ENCODE measurements at regions not wholly inside any gene's neighbourhood (a gene's known extent, or its start where the extent isn't known, plus 50 kb on each side); places are given as distances from the start of the nearest gene placed in this dataset.
"Not testable (repeated sequence)": the region's sequence is repeated elsewhere in the genome, so short reads cannot be mapped to it uniquely, and the experiment has no call there.

DNA sequence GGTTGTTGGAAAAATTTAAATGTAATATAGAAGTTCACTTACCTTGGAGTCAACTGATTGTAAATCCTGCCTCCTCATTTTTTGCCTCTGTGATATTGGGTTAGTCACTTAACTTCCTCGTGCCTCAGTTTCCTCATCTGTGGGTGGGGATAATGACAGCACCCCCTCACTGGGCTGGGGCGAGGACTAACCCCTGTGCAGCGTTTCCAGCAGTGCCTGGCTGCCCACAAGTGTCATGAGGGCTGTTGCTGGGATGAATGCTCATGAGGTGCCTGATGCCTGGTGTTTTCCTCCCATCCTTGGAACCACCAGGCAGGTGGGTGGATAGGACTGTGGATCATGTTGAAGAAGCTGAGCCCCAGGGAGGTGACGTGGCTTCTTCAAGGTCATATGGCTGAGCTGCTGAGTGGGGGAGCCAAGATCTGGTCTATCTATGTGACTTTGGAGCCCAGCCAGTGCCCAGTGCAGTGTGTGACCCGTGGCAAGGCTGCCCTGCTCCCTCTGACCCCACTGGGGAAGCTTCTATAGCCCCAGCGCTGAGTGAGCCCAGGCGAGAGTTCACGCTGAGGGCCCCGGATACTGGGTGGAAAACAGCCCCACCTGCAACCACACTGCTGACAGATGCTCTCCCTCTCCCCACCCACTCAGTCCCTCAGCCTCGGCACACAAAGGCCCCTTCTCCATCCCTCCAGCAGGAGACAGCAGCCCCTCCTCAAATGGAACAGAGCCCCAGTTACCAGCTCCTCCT lies 446.0 kb downstream of the PTPRU start:
- peak; percentile 28 for DNase-seq

DNA sequence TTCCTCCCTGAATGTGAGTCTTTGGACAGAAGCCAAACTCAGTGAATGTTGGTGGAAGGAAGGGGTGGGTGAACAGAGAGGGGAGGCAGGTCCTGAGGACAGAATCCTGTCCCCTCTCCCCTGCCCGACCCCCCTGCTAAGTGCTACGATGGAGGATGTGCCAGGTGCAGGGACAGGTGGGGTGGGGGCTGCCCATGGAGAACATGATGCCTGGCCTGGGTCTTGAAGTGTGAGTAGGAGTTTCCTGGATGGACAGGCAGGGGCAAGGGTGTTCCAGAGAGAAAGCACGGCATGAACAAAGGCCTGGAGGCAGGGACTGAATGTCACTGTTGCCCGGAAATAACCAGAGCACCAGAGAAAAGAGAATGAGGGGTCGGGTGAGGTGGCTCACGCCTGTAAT lies 445.1 kb downstream of the PTPRU start:
- not testable (repeated sequence) for DNase-seq

DNA sequence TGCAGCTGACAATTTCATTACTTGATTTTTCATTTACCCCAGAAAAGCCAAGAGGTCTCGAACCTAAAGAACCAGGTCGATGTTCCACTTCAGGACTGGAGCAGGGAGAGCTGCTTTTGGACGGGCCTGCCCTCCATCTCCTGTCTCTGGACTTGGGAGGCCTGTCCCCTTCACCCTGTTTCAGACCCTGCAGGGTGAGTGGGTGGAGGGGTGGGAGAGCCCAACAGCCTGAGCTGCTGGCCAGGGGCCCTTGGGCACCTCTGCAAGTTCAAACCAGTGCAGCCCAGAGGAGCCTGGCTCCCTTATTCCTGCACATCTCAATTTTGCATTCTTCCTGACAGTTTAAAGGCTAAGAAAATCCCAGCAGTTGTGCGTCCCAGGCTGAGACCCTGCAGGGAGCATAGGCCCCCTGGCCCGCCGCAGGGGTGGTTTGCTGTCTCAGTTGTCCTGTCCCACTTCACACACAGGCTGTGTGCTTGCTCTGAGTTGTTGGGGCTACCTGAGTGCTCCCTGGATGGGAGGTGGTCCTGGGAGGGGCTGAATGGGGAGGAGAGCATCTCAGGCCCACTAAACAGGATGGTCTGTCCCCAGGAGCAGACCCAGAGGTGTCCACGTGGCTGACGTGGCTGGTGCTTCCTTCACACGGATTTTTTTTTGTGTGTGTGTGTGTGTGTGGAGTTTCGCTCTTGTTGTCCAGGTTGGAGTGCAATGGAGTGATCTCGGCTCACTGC lies 443.7 kb downstream of the PTPRU start:
- peak; percentile 20 for DNase-seq

DNA sequence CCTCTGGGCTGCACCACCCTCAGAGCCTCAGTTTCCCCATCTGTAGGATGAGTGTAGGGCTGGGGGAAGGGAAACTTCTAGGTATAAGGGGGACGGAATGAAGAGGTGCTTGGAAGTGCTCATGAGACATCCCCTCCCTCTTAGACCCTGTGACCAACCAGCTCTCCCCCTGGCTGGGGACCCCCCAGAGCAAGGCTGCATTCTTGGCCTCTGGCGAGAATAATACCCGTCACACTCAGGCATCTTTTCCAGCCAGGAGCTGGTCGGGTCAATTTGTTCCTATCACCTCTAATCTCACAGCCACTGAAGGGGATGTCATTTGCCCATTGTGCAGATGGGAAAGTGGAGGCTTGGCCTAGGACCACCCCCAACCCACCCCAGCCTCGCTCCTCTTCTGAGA lies 443.0 kb downstream of the PTPRU start:
- DNase-seq: peak; percentile 25

DNA sequence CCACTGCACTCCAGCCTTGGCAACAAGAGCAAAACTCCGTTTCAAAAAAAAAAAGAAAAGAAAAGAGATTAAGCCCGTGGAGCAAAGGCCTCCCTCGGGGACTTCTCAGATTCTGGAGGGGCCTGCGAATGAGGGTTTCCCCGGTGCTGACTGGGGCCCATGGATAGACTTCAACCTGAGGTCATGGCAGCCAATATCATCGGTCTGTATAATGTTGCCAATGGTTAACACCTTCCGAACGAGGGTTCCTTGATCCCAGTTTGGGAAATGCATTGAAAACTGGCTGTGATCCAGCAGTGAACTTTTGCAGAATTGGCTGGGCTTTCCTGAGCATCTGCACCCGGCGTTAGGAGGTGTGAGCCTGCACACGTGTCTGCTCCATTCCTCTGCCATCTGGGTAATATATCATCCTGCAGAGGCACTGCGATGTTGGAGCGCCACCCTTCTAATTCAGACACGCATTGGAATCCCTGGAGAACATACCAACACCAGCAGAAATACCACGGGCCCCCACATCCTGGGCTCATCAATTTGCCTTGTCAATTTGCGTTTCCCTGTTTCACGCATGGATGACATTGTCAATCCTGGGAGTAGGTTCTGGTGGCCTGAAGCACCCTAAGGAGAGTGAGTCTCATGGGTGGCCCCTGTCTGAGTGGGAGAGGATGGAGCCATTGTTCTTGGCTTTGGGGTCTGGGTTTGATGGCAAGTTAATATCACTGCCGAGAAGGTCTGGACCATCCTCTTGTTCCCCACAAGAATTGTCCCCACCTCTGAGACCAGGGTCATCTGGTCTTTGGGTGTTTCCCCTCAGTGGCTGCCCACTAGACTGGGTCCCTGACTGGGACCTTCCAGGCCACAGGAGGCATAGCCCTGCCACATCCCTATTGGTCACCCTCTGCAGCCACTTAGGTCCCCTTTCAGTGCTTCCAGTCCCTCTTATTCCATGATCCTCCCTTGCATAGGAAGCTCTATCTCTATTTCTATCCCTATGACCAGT lies 441.0 kb downstream of the PTPRU start:
- peak; percentile 17 for DNase-seq

DNA sequence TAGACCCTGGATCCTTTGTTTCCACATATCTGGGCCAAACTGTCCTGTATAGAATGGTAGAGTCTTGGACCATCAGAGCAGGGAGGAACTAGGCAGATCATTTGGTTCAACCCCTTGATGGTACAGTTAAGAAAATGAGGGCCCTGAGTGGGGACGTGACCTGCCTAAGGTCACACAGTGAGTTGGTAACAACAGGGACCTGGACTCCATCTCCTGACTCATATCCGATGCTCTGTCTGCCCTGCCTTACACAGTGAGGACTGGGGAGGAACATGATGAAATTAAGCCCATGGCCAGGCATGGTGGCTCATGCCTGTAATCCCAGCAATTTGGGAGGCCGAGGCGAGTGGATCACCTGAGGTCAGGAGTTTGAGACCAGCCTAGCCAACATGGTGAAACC lies 440.2 kb downstream of the PTPRU start:
- DNase-seq: peak; percentile 8

DNA sequence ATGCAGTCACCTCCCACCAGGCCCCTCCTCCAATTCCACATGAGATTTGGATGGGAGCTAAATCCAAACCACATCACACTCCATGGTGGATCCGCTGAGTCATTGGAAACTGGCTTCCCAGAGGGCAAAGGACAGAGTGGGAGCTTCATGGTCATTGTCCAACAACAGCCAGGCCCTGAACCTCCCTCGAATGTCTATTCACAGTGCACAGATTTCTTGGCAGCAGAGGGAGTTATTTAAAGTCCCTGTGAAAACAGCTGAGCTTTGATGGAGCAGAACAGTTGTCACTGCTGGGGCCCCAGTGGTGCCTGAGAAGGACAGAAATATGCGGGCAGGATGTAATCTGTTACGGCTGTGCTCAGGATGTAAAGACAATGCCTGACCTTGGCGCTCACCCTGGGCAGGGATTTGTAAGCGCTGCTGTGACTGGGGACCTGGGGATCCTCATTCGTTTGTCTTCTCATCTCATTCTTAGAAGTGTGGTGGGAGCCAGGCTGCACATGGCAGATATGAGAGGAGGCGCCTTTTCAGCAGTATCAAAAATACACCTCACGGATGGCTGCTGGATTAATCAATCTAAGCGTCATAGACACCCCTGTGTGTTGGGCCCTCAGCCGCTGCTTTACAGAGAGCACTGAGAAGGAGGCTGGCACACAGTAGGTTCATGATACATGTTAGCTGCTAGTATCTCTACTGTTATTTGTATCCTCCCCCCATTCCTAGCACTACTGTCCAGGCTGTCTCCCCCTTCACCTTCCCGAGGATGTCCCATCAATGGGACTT lies 439.4 kb downstream of the PTPRU start:
- peak; percentile 30 for DNase-seq

DNA sequence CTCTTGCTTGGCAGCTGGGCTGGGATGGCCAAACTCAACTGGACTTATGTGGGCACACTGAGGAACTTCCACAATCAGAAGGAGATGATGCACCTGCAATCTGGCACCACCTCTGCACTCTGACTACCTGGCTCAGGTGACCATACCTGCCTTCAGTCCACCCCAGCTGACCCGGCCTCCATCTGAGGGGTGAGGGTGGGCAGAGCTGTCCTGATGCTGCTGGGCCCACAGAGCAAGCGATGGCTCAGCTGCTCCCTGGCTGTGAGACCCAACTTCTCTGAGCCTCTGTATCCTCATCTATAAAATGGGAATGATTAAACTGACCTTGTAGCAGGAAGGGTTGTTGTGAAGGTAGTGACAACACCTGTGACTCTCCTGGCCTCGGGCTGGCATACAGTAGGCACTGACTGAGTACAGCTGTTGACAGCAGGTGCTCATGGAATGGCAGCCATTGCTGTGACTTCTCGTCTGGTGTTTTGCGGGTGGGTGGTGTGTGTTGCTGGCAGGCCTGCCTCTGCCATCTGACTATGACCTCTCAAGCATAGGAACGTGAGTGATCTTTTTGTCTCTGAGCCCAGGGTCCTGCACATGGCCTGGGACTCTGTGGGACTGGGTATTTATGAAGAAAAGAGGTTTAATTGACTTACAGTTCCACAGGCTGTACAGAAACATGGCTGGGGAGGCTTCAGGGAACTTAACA lies 438.5 kb downstream of the PTPRU start:
- DNase-seq: peak; percentile 30

DNA sequence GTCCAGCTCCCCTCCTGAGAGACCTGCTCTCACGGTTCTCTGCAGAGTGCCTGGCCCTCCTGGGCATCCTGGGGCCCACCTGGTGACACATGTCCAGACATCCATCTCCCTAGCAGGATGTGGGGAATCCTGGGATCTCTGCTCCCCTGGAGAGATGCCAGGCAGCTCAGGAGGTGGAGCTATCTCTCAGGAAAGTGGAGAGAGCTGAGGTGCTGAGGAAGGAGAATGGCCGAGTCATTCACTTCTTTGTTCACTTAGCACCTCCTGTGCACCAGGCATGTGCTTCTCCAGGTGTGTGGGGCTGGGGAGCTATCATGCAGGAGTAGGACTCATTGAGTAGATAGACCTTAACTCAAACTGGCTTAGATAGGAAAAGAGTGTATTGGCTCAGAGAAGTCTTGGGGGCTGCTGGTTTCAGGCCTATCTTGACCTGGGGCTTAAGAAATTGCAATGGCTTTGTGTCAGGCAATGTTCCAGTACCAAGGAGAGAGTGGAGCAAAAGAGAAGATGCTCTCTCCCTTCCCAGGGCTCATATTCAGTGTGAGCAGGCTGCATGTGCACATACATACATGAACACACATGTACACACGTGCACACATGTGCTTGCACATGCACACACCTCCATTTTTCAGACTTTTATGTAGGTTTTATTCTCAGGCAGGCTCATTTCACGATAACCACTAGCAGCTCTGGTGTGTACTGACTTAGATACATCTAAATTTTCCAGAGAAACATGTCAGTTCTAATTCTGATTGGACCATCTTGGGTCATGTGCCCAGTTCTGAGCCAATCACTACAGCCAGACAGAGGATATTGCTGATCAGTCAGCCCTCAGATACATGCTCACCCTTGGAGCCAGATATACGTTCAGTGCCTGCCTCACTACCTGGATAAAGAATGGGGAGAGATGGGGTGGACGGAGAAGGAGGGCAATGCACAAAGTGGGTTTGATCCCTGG lies 437.6 kb downstream of the PTPRU start:
- peak; percentile 12 for DNase-seq

DNA sequence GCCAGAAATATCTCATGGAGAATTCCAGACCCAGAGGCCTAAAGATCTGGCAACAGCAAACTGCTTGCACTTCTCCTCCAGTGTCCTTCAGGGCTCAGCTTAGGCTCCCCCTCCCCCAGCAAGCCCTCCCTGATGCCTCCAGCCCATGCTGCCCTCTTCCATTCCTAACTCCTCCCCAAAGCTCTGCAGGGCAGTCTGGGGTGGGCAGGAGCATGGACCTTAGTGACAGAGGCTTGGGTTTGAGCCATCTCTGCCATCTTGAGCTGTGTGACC lies 436.8 kb downstream of the PTPRU start:
- DNase-seq: peak; percentile 6

DNA sequence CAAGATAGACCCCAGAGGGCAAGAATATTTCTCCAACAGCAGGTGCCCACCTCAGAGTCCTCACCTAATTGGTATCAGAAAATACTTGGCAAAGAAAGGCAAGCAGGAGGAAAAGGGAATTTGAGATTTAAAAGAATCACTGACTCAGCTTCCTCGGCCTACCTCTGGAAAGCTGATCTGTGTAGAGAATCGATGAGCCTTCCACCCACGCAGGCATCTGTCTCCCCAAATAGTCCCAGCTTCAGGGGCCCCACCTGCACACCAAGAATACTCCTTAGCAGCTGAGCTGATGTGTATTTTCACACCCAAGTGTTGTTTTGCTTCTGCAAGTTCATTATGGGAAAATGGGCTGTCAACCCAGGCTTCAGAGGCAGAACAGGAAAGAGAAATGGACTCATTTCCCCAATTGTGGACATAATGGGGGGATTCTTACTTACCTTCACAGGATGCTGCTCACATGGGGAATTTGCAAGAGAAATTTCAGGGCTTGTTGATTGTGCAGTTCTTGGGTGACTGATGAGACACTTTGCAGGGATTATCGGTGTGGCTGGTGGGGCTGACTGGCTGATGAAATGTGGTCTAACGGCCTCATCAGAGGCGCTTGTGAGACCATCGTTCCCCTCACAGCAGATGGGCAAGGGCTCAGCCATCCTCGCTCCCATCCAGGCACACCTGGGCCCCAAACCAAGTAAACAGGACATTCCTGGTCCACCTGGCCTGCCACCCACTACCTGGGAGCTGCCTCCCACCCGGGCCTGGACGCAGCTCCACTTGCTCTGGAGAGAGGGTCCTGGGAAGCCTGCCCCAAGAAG lies 436.3 kb downstream of the PTPRU start:
- peak; percentile 20 for DNase-seq

DNA sequence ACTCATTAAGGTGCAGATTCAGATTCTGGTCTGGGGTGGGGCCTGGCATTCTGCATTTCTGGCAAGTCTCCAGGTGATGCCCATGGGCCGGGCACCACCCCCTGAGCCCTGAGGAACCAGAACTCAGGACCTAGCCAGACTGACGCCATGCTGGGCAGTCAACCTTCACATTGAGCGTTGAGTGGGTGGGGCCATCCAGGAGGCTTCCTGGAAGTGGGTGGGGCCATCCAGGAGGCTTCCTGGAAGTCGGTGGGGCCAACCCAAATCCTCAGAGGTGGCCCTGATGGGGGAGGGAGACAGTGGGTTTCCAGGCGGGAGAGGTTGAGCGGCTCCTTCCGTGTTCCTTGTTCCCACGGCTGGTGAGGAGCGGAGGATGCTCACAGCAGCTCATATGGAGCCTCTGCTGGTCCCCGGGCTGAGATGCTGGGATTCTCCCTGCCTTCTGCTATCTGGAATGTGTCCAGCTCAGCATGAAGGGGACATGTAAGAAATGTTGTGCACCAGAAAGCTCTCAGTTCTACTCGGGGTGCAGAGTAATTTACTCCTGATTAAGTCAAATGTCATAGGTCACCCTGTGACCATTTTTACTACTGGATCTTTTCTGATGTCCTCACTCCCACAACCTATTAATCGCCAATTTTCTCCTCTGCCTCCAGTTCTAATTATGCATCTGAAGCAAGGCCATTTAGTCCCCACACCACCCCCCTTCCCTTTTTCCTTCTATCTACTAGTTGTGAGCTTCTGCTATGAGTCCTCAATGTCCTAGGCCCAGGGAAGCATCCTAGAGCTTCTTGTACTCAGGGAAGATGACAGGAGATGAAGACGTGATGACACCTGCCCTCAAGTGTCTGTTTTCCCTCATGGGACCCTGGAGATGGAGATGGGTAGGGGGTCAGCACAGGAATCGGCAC lies 435.4 kb downstream of the PTPRU start:
- no peak for DNase-seq

DNA sequence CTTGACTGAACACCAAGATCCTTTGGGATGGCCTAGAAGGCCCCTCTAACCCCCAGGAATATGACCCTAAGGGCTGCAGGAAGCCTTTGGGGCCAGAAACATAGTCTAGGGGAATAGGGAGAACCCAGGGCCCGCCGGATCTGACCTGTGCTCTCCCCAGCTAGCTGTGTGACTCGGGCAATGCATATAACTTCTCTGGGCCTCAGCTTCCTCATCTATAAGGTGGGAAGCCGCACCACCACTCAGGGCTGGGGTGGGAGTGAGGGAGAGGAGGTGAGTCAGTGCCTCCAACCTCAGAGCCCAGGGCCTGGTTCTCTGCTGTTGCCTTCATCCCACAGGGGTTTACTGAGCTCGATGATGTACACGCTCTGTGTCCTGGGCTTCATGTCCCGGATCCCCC lies 434.4 kb downstream of the PTPRU start:
- no peak for DNase-seq

DNA sequence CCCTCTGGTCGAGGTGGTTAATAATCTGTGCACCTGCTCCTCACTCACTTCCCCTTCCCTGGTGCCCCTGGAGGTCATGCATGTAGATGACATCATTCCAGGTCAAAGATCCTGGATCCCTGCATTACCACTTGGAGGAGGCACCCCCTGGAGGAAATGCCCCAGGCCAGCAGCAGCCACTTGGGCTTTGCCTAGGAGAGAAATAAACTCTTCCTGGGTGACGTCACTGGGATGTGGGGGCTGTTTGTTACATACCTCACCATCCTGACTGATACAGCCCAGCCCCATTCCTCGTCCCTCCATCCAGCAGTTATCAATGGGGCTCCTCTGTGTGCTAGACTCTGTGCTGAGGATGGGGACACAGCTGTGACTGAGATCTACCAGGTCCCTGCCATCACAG lies 433.6 kb downstream of the PTPRU start:
- DNase-seq: no peak

DNA sequence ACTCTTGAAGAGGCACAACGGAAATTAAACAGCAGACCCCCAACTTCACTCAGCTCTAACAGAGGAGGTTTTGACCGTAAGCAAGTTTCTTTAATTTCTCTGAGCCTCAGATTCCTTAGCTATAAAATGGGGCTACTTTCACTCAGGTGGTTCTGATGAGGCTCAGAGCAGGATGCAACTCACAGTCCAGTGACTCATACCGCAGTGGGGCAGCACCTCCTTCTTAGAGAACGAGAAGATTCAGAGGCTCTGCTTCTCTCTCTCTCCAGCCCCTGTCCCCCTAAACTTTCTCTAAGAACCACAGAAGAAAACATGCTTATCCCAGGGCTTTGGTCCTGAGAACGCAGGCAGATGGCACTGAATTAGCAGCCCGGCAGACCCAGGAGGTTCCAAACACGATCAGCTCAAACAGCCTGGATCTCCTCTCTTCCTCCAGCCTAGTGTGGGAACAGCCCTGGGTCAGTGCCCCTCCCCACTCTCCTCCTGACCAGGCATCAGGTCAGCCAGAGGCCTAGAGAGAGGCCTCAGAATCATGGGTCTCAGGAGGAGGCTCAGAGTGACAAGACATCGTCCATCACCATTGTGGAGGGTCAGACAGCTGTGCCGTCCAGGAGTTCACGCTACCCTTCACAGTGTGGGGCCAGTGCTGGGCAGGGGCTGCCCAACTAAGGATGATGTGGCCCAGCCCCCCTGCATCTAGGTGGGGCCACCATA lies 433.0 kb downstream of the PTPRU start:
- DNase-seq: no peak

DNA sequence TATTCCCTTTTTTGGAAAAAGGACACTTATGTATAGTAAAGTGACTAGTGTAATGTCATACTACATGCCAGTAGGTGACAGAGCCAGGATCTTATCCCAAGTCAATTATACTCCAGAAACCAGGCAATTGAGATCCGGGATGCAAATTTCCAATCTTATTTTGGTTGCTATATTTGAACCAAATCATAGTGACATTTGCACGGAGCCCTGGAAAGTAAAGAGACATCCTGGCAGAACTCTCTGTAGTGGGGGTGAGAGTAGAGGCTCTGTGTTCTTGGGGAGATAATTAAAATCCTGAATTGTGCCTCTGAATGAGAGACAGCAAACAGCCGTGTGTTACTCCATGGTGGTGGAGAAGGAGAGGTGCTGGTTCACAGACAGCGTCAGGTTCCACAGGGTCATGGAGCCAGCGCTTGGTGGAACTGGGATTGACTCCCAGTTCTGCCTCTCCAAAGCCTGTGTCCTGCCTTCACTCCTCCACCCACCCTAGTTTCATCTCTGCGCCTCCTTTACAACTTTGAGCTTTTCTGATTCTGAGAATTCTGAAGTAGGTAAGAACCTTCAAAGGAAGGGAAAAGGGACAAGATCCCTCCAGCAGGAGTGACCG lies 432.3 kb downstream of the PTPRU start:
- DNase-seq: no peak

DNA sequence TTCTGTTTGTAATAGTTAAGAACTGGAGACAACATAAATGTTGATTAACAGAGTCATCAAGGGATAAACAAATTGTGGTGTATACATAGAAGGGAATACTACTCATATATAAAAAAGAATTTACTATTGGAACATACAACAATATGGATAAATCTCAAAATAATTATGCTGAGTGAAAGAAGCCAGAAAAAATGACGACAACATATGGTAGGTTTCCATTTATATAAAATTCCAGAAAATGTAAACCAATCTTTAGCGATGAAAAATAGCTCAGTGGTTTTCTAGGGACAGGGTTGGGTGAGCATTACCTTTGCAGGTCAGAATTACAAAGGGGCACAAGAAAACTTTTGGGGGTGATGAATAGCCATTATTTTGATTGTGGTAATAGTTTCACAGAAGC lies 431.6 kb downstream of the PTPRU start:
- no peak for DNase-seq

DNA sequence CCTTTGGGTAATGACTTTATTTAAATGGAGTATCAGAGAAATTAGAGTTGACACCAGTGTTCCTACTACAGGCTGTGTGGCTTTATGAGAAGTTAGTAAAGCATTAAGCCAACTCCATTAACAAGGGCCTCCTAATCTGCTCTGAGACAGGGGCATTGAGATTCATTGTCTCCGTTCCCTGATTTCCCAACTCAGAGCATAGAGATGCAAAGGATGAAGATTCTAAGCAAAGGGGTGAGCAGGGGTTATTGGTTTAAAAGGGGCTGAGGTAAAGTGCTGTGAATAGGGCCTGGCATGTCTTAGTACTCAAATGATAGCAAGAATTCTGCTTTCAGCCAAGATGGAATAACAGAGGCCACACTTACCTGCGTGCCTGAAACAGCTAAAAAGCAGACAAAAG lies 428.4 kb downstream of the PTPRU start:
- no peak for DNase-seq

Data from activated CD8-positive, alpha-beta memory T cell treated with anti-CD3 and anti-CD28 coated beads, Interleukin-2, amount 50 U/mL, for 48 hours (primary cell).